Heart left ventricle (tissue), 16 donors: ENCODE measurements at regions not wholly inside any gene's neighbourhood (a gene's known extent, or its start where the extent isn't known, plus 50 kb on each side); places are given as distances from the start of the nearest gene placed in this dataset.

Source experiments
- ATAC-seq, 4 donors: fragments of 200-7000 bp; cut with Tn5 transposase; one replicate each; pipeline ENCODE4 v1.9.1; 2020 to 2022; ENCODE audit warnings: moderate library complexity in 4 of 4, mild to moderate bottlenecking in 3 of 4, moderate number of reproducible peaks in 1 of 4
- DNase-seq, 5 donors: peaks; one replicate each; pipeline ENCODE4 v3.0.0-alpha.2; 2020
- H3K27ac ChIP-seq, 12 donors: fragments of 200-600 bp; sonication (generic) in 4 of 12; one replicate each; pipeline versions ENCODE4 v1.5.0 to v1.8.0; 2016 to 2022; ENCODE audit warnings: mild to moderate bottlenecking in 2 of 12
- H3K27me3 ChIP-seq, 9 donors: fragments of 200-600 bp; sonication (generic) in 2 of 9; one replicate each; pipeline versions ENCODE4 v1.5.1 to v1.8.0; 2016 to 2022; ENCODE audit warnings: mild to moderate bottlenecking in 3 of 9
- H3K36me3 ChIP-seq, 9 donors: fragments of 200-600 bp; sonication (generic) in 2 of 9; one replicate each; pipeline versions ENCODE4 v1.5.0 to v1.8.0; 2018 to 2022; ENCODE audit warnings: mild to moderate bottlenecking in 2 of 9
- H3K4me1 ChIP-seq, 12 donors: fragments of 200-600 bp; sonication (generic) in 4 of 12; one replicate each; pipeline versions ENCODE4 v1.5.0 to v1.8.0; 2016 to 2022; ENCODE audit warnings: mild to moderate bottlenecking in 3 of 12
- H3K4me3 ChIP-seq, 12 donors: fragments of 200-600 bp; sonication (generic) in 4 of 12; one replicate each; pipeline versions ENCODE4 v1.5.0 to v1.8.0; 2017 to 2022; ENCODE audit warnings: mild to moderate bottlenecking in 9 of 12, moderate library complexity in 4 of 12
- H3K9me3 ChIP-seq, 12 donors: fragments of 200-600 bp; sonication (generic) in 4 of 12; one replicate each; pipeline versions ENCODE4 v1.5.0 to v1.8.0; 2016 to 2022; ENCODE audit warnings: mild to moderate bottlenecking in 1 of 12
- CTCF ChIP-seq, 12 donors: fragments of 200-600 bp; sonication (generic) in 4 of 12; IDR thresholded peaks; one replicate each; pipeline versions ENCODE4 v1.5.0 to v1.8.0; 2018 to 2022; ENCODE audit warnings: antibody characterized with exemption in 12 of 12, mild to moderate bottlenecking in 5 of 12
- POLR2A ChIP-seq, 2 donors: fragments of 450-650 bp; IDR thresholded peaks; one replicate each; pipeline ENCODE4 v1.6.1; 2017; ENCODE audit warnings: antibody characterized with exemption in 2 of 2, mild to moderate bottlenecking in 2 of 2, moderate library complexity in 2 of 2
- WGBS, 4 donors: extraction: QIAGEN DNeasy Blood & Tissue Kit in 2 of 4; methylation state at CpG; one replicate each; pipeline versions ENCODE4 v1.1.5 to v1.1.7; 2013 to 2018; 5-methylcytosine and 5-hydroxymethylcytosine counted together
- intact Hi-C, 10 donors: fragments of 100-400 bp; cut with DNase I; formaldehyde crosslinking; loops; one replicate each; pipeline versions ENCODE4 v1.11.1 to v1.14.2; 2022
- donor health status: ischemic (EF 13 %, LVEDD 7.1; RV severe dilation, severe dysfunction).
- donor health status: healthy with polysubstance abuse.
- donor health status: DM: no; HTN: yes; CAD: no.
- donor health status: DM: no; HTN: no; CAD: no.
- donor health status: ischemic (EF 25% LVEDD 6.9; RV normal size, moderate dysfunction).
- donor health status: ischemic (EF 25% LVEDD 5.7; RV mildly dilated, moderate dysfunction).
- donor health status: healthy.
- donor health status: DM: yes; HTN: yes; CAD: no.
- donor health status: ischemic (EF 35%, LVEDD 5.7; RV mildly dilated, moderate dysfunction).
- donor health status: nonischemic (EF 11% LVEDD 7.7; RV severe dilation, severe dysfunction).
- donor health status: DM: yes; HTN: yes; CAD: no.
- donor health status: PGD.
- donor health status: ischemic (EF 29% LVEDD 5.4; RV normal size, mild dysfunction).
- donor health status: nonischemic (EF 23%, LVEDD 6.1; RV moderate dilation, normal function).

DNA sequence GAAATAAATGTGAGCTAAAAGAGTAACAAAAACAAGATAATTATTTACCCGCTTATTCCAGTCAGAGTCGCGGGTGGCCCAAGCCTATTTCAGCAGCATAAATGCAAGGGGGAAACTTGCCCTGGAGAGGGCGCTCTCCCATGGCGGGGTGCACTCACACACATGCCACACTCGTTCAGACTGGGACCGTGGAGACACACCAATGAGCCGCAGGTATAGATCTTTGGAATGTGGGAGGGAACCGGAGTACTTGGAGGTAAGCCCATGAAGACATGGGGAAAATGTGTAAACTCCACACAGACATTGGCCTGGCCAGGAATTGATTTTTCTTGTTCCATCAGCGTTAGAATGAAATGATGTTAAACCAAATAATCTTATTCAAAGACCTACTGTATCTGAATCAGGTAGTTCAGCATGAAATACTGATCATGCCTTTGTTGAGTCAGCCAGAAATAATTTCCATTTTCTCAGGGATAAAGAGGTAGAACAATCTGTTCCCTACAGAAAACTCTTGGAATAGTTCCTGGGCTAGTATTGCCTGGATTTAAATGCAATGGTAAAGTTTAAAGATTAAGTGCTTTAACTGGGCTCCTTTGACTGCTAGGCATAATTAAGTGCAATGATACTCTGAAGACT is 191.5 kb downstream of the MCHR2 start:
- Histone ChIP-seq H3K9me3 (no peaks in the 10 kb centered on the region), H3K27ac (no peak overlapping the region), H3K27me3 (peaks cover 0 to 4% (median 0%) of the 10 kb centered on the region in 9 donors), H3K36me3 (no peaks in the 10 kb centered on the region), H3K4me3 (no peak overlapping the region), H3K4me1 (no peaks in the 10 kb centered on the region)
- no peak for DNase-seq
- intact Hi-C loops: no loop called here
- no peak for TF ChIP-seq CTCF (IDR thresholded peaks at IDR 0.05)
- TF ChIP-seq POLR2A (IDR thresholded peaks at IDR 0.05): no peak
- WGBS, 4 donors: 32 to 37% (median 35%) methylated on average over 10 of the region's 10 CpGs
- no peak for ATAC-seq

- WGBS, 4 donors: 72 to 81% (median 76%) methylated on average over 2 of the region's 2 CpGs
- Histone ChIP-seq H3K36me3 (no peaks in the 10 kb centered on the region), H3K4me1 (no peaks in the 10 kb centered on the region), H3K27ac (no peak overlapping the region), H3K27me3 (peaks cover 0 to 9% (median 0%) of the 10 kb centered on the region in 9 donors), H3K9me3 (no peaks in the 10 kb centered on the region), H3K4me3 (no peak overlapping the region)
- ATAC-seq: no peak
- intact Hi-C loops: no loop called here
- no peak for DNase-seq
- TF ChIP-seq CTCF (IDR thresholded peaks at IDR 0.05) (no peak), POLR2A (IDR thresholded peaks at IDR 0.05) (no peak)
Observed at GRCh38 chr6:99808992-99809391, 185.0 kb downstream of the MCHR2 start.

DNA sequence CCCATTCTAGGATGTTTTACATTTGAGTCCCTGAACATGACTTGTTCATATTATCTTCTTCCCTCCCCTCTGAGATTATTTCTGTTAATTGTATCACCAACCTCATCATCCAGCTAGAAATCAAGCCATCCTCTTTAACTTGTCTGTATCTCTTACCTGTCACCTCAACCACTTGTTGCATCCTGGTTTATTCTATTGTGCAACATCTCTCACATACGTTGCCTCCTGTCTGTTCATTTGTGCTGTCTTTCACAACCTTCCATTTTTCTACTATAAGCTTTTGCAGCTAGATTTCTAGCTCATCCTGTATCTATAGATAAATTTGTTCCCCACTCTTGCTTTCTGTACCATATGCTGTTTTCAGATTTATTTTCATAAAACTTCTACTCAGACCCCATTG is 183.7 kb downstream of the MCHR2 start:
- Histone ChIP-seq H3K4me1 (no peaks in the 10 kb centered on the region), H3K27me3 (peaks cover 0 to 9% (median 0%) of the 10 kb centered on the region in 9 donors), H3K27ac (no peak overlapping the region), H3K36me3 (no peaks in the 10 kb centered on the region), H3K4me3 (no peak overlapping the region), H3K9me3 (no peaks in the 10 kb centered on the region)
- ATAC-seq (no peak), DNase-seq (no peak)
- TF ChIP-seq POLR2A (IDR thresholded peaks at IDR 0.05) (no peak), CTCF (IDR thresholded peaks at IDR 0.05) (no peak)
- 59 to 88% (median 76%) methylated on average over 1 of the region's 1 CpG for WGBS, 4 donors
- intact Hi-C loops: no loop called here

DNA sequence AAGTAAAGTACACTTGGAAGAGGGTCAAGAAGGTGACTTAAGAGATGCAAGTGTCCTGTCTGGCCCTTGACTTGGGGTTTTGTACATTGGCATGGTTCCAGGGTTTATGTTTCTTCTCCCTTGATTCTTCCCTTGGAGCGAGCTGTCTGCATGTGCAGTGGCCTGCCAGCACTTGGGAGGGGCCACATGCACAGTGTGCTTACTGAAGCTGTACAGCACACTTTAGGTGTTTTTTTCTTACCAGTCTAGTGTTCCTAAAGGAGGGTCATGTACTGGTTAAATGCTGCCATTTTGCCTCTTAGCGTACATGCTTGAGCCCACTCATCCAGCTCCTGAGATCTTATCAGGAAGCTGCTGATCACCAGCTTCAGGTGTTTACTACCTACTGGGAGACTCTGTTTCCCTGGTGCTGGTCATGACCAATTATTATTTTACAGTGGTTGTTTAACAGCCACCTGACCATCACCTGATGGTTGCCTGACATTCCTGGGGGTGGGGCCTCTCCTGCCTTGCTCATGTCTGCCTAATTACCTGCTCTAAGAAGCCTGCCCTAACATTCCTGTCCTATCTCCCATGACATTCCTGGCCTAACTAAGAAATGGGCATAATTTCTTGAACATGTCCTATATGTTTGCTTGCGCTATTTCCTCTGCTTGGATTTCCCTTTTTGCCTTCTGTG is 182.9 kb downstream of the MCHR2 start:
- ATAC-seq (no peak), DNase-seq (no peak)
- TF ChIP-seq CTCF (IDR thresholded peaks at IDR 0.05): no peak
- no peak for TF ChIP-seq POLR2A (IDR thresholded peaks at IDR 0.05)
- Histone ChIP-seq H3K27me3 (peaks cover 0 to 9% (median 0%) of the 10 kb centered on the region in 9 donors), H3K4me3 (no peak overlapping the region), H3K9me3 (no peaks in the 10 kb centered on the region), H3K4me1 (no peaks in the 10 kb centered on the region), H3K27ac (no peak overlapping the region), H3K36me3 (no peaks in the 10 kb centered on the region)
- intact Hi-C loops: no loop called here
- 79 to 84% (median 83%) methylated on average over 3 of the region's 3 CpGs for WGBS, 4 donors
